HEK293 (cell line): ENCODE measurements at regions not wholly inside any gene's neighbourhood (a gene's known extent, or its start where the extent isn't known, plus 50 kb on each side); places are given as distances from the start of the nearest gene placed in this dataset.

Source experiments
- CTCF ChIA-PET: fragments of 350-600 bp; formaldehyde crosslinking; extraction: SDS; loops from one replicate; lab custom pipeline; 2021; ENCODE audit warnings: antibody characterized with exemption; lab: Yijun Ruan, JAX
- POLR2A ChIA-PET: fragments of 300-600 bp; formaldehyde crosslinking; extraction: SDS; loops from one replicate; lab custom pipeline; 2020; ENCODE audit warnings: antibody characterized with exemption, inconsistent platforms; lab: Yijun Ruan, JAX
- H3K27ac ChIP-seq: fragments of 200-500 bp; sonication (Bioruptor generic); 2 replicates; pipeline ENCODE4 v1.5.1; 2014; ENCODE audit warnings: low read depth, low read length, control low read depth, inconsistent platforms; ENCODE audit errors: extremely low read depth
- H3K36me3 ChIP-seq, 2 experiments: fragments of 200-500 bp in 1 of 2; sonication (Bioruptor generic) in 1 of 2; 1 replicate in 1 of 2; 2 replicates in 1 of 2; pipeline ENCODE4 v1.5.1; 2014 to 2017; ENCODE audit warnings: inconsistent platforms in 2 of 2, low read length in 2 of 2; ENCODE audit not compliant: control insufficient read depth in 2 of 2, insufficient read depth in 1 of 2
- H3K4me1 ChIP-seq: fragments of 200-500 bp; sonication (Bioruptor generic); 2 replicates; pipeline ENCODE4 v1.5.1; 2014; ENCODE audit warnings: mild to moderate bottlenecking, low read length, inconsistent platforms; ENCODE audit not compliant: control insufficient read depth, insufficient read depth
- H3K4me3 ChIP-seq: 2 replicates; pipeline ENCODE4 v1.5.1; 2011; ENCODE audit warnings: low read depth, mild to moderate bottlenecking, control low read depth, low read length, moderate library complexity
- H3K9me3 ChIP-seq: fragments of 200-500 bp; sonication (Bioruptor generic); 2 replicates; pipeline ENCODE4 v1.5.1; 2014; ENCODE audit warnings: low read depth, low read length, inconsistent platforms; ENCODE audit not compliant: control insufficient read depth, insufficient read depth
- EGR2 ChIP-seq: fragments of 450-650 bp; formaldehyde crosslinking; IDR thresholded peaks from 2 replicates; pipeline ENCODE4 v1.5.1; 2016; ENCODE audit warnings: low read depth, missing biosample characterization, missing genetic modification characterization
- HOXC10 ChIP-seq: sonication (generic); formaldehyde crosslinking; IDR thresholded peaks from 2 replicates; pipeline ENCODE4 v1.8.1; 2023; ENCODE audit warnings: mild to moderate bottlenecking, missing genetic modification reagents
- REPIN1 ChIP-seq: fragments of 450-650 bp; formaldehyde crosslinking; IDR thresholded peaks from 2 replicates; pipeline ENCODE4 v1.5.1; 2017; ENCODE audit warnings: missing biosample characterization, missing genetic modification characterization, low read depth
- ZBTB48 ChIP-seq: fragments of 450-650 bp; formaldehyde crosslinking; IDR thresholded peaks from 2 replicates; pipeline ENCODE4 v1.5.1; 2016; ENCODE audit warnings: missing biosample characterization, missing genetic modification characterization
- ZFHX2 ChIP-seq: fragments of 450-650 bp; formaldehyde crosslinking; conservative IDR thresholded peaks from 2 replicates; pipeline ENCODE4 v1.5.1; 2016; ENCODE audit warnings: missing biosample characterization, missing genetic modification characterization
- ZNF660 ChIP-seq: fragments of 450-650 bp; IDR thresholded peaks from 2 replicates; pipeline ENCODE4 v1.5.1; 2018; ENCODE audit warnings: missing biosample characterization, mild to moderate bottlenecking, missing genetic modification characterization
- ZNF747 ChIP-seq: fragments of 450-650 bp; formaldehyde crosslinking; IDR thresholded peaks from 2 replicates; pipeline ENCODE4 v1.5.1; 2016; ENCODE audit warnings: missing biosample characterization, missing genetic modification characterization
- ZNF791 ChIP-seq: fragments of 450-650 bp; formaldehyde crosslinking; IDR thresholded peaks from 2 replicates; pipeline ENCODE4 v1.5.1; 2016; ENCODE audit warnings: missing biosample characterization, missing genetic modification characterization
- ZNF843 ChIP-seq: fragments of 450-650 bp; formaldehyde crosslinking; IDR thresholded peaks from 2 replicates; pipeline ENCODE4 v1.5.1; 2016; ENCODE audit warnings: missing biosample characterization, missing genetic modification characterization
- TF ChIP-seq, protein P1 (sequence below): fragments of 450-650 bp; formaldehyde crosslinking; IDR thresholded peaks from 2 replicates; pipeline ENCODE4 v1.5.1; 2016; ENCODE audit warnings: missing biosample characterization, missing genetic modification characterization
- TF ChIP-seq, protein P2 (sequence below): fragments of 450-650 bp; formaldehyde crosslinking; IDR thresholded peaks from 2 replicates; pipeline ENCODE4 v1.5.1; 2016; ENCODE audit warnings: missing biosample characterization, missing genetic modification characterization
- TF ChIP-seq, protein P3 (sequence below): fragments of 450-650 bp; formaldehyde crosslinking; IDR thresholded peaks from 2 replicates; pipeline ENCODE4 v1.5.1; 2017; ENCODE audit warnings: missing biosample characterization, missing genetic modification characterization
- TF ChIP-seq, protein P4 (sequence below): fragments of 450-650 bp; formaldehyde crosslinking; IDR thresholded peaks from 2 replicates; pipeline ENCODE4 v1.5.1; 2016; ENCODE audit warnings: missing biosample characterization, missing genetic modification characterization
- TF ChIP-seq, protein P5 (sequence below): fragments of 450-650 bp; formaldehyde crosslinking; IDR thresholded peaks from 2 replicates; pipeline ENCODE4 v1.5.1; 2016; ENCODE audit warnings: missing biosample characterization, missing genetic modification characterization

DNA sequence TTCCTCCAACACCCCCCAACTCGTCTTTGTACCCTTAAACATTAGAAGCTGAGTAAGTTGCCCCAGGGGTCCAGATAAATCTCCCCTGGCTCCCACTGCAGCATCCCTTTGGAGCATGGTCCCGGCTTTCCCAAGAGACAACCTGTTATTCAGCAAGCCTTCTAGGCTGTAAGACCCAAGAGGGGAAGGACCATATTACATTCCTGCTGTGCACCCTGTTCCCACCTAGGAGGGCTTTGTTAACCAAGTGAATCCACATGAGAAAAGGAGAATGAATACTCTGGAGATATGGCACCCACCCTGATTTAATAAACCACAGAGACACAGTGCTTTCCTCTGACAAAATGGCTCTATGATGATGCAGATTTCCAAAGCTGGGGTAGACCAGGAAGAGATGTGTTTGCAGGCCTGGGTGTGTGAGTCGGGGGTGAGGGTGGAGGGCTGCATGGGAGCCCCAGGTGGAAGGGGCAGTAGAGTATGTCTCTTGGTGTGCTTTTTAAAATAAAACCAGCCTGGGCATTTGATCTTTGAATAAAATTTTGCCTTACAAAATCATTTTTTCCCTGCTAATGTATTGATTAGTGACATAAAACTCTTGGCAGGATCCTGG is 325.2 kb downstream of the DRD1 start:
- Histone ChIP-seq H3K27ac (no peak overlapping the region), H3K36me3 (no peaks in the 10 kb centered on the region), H3K4me1 (no peaks in the 10 kb centered on the region), H3K9me3 (no peaks in the 10 kb centered on the region), H3K4me3 (no peak overlapping the region)
- ChIA-PET POLR2A (no interaction called here), CTCF (no interaction called here)
- TF ChIP-seq, protein P1, sequence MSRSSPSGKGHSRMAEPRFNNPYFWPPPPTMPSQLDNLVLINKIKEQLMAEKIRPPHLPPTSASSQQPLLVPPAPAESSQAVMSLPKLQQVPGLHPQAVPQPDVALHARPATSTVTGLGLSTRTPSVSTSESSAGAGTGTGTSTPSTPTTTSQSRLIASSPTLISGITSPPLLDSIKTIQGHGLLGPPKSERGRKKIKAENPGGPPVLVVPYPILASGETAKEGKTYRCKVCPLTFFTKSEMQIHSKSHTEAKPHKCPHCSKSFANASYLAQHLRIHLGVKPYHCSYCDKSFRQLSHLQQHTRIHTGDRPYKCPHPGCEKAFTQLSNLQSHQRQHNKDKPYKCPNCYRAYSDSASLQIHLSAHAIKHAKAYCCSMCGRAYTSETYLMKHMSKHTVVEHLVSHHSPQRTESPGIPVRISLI (tag by site-specific recombination): no peak
- no peak for TF ChIP-seq REPIN1 (tag by site-specific recombination)
- no peak for TF ChIP-seq ZBTB48 (tag by site-specific recombination)
- TF ChIP-seq ZNF747 (tag by site-specific recombination): no peak
- TF ChIP-seq ZNF791: no peak
- TF ChIP-seq, protein P2, sequence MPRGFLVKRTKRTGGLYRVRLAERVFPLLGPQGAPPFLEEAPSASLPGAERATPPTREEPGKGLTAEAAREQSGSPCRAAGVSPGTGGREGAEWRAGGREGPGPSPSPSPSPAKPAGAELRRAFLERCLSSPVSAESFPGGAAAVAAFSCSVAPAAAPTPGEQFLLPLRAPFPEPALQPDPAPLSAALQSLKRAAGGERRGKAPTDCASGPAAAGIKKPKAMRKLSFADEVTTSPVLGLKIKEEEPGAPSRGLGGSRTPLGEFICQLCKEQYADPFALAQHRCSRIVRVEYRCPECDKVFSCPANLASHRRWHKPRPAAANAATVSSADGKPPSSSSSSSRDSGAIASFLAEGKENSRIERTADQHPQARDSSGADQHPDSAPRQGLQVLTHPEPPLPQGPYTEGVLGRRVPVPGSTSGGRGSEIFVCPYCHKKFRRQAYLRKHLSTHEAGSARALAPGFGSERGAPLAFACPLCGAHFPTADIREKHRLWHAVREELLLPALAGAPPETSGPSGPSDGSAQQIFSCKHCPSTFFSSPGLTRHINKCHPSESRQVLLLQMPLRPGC (tag by site-specific recombination): no peak
- TF ChIP-seq, protein P3, sequence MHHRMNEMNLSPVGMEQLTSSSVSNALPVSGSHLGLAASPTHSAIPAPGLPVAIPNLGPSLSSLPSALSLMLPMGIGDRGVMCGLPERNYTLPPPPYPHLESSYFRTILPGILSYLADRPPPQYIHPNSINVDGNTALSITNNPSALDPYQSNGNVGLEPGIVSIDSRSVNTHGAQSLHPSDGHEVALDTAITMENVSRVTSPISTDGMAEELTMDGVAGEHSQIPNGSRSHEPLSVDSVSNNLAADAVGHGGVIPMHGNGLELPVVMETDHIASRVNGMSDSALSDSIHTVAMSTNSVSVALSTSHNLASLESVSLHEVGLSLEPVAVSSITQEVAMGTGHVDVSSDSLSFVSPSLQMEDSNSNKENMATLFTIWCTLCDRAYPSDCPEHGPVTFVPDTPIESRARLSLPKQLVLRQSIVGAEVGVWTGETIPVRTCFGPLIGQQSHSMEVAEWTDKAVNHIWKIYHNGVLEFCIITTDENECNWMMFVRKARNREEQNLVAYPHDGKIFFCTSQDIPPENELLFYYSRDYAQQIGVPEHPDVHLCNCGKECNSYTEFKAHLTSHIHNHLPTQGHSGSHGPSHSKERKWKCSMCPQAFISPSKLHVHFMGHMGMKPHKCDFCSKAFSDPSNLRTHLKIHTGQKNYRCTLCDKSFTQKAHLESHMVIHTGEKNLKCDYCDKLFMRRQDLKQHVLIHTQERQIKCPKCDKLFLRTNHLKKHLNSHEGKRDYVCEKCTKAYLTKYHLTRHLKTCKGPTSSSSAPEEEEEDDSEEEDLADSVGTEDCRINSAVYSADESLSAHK (tag by site-specific recombination): no peak
- no peak for TF ChIP-seq ZNF843 (tag by site-specific recombination)

DNA sequence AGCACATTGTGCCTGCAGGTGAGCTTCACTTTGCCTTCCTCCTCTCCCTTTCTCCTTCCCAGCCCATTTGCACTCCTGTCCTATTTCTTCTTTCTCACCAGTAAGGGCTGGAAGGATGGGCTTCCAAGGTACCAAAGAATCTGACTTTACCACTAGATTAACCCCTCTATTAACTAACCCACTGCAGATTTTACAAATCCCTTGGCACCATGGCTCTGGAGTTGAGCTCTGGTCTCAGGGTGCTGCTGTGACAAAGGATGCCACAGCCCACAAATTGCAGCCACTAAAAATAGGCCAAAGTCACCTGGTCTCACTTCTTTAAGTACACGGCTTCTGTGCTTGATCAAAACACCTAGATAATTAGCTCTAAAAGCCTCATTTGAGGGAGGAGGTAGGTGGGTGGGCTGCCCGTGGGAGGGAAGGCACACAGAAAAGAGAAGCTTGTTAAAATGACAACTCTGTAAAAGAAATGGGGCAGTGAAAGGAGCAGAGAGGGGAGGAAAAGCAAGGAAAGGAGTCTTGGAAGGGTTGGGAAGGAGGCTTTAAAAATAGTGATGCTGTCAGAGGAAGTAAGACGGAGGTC is 327.4 kb downstream of the DRD1 start:
- Histone ChIP-seq H3K4me1 (no peaks in the 10 kb centered on the region), H3K27ac (no peak overlapping the region), H3K9me3 (no peaks in the 10 kb centered on the region)
- TF ChIP-seq, protein P4, sequence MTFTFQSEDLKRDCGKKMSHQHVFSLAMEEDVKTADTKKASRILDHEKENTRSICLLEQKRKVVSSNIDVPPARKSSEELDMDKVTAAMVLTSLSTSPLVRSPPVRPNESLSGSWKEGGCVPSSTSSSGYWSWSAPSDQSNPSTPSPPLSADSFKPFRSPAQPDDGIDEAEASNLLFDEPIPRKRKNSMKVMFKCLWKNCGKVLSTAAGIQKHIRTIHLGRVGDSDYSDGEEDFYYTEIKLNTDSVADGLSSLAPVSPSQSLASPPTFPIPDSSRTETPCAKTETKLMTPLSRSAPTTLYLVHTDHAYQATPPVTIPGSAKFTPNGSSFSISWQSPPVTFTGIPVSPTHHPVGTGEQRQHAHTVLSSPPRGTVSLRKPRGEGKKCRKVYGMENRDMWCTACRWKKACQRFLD: no peak
- TF ChIP-seq EGR2 (tag by site-specific recombination) (peak; percentile 63), HOXC10 (CRISPR knock-in tag) (no peak), ZNF660 (tag by site-specific recombination) (no peak), ZFHX2 (tag by site-specific recombination) (peak; percentile 61)
- TF ChIP-seq, protein P5, sequence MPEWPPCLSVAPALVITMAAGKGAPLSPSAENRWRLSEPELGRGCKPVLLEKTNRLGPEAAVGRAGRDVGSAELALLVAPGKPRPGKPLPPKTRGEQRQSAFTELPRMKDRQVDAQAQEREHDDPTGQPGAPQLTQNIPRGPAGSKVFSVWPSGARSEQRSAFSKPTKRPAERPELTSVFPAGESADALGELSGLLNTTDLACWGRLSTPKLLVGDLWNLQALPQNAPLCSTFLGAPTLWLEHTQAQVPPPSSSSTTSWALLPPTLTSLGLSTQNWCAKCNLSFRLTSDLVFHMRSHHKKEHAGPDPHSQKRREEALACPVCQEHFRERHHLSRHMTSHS (tag by site-specific recombination): no peak
- TF ChIP-seq, all 188 proteins: peak for 2
- CTCF ChIA-PET: interaction anchor here (0.6 kb wide), 1 partner anchor 593 kb away, joined by 3 read pairs; no protein-coding TSS in a partner anchor
- Histone ChIP-seq H3K36me3 (no peaks in the 10 kb centered on the region), H3K4me3 (no peak overlapping the region)
- POLR2A ChIA-PET: interaction anchor here (0.6 kb wide), 1 partner anchor 228 kb away, joined by 3 read pairs; no protein-coding TSS in a partner anchor
